GM21367 (cell line): ENCODE measurements at regions not wholly inside any gene's neighbourhood (a gene's known extent, or its start where the extent isn't known, plus 50 kb on each side); places are given as distances from the start of the nearest gene placed in this dataset.
"Not testable (repeated sequence)": the region's sequence is repeated elsewhere in the genome, so short reads cannot be mapped to it uniquely, and the experiment has no call there.

ENCODE experiments used
- ATAC-seq: cut with Tn5 transposase; IDR thresholded peaks from one replicate; pipeline ENCODE4 v1.9.1; 2021; ENCODE audit not compliant: unreplicated experiment

GRCh38 chr16:46519063-46519462 lies 102.1 kb downstream of the SHCBP1 start:
- no peak for ATAC-seq

GRCh38 chr16:46496701-46497100 lies 124.5 kb downstream of the SHCBP1 start:
- no peak for ATAC-seq

DNA sequence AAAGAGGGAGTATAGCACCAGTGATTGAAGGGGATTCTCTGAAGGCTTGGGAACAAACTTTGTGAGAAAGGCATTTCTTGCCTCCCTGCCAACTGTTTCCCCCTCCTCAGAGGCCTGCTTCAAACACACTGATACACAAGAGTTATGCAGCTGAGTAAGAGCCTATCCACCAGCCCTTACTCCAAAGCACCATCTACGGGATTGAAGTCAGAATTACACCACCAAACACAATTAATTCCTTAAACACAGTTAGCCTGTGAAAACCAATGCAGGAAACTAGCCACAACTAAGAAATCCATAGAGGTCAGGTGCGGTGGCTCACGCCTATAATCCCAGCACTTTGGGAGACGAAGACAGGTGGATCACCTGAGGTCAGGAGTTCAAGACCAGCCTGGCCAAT lies 138.3 kb downstream of the SHCBP1 start:
- no peak for ATAC-seq

DNA sequence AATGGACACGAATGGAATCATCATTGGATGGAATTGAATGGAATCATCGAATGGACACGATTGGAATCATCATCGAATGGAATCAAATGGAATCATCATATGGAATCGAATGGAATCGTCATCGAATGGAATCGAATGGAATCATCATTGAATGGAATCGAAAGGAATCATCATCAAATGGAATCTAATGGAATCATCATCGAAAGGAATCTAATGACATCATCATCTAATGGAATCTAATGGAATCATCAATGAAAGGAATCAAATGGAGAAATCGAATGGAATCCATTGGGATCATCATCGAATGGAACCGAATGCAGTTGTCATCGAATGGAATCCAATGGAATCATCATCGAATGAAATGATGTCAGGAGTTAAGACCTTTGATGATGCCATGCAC lies 154.9 kb downstream of the SHCBP1 start:
- ATAC-seq: no peak

- ATAC-seq: not testable (repeated sequence)
Observed at GRCh38 chr16:46454801-46455200, 166.4 kb downstream of the SHCBP1 start.

- no peak for ATAC-seq
Observed at GRCh38 chr16:46428108-46429061, 192.8 kb downstream of the SHCBP1 start.

DNA sequence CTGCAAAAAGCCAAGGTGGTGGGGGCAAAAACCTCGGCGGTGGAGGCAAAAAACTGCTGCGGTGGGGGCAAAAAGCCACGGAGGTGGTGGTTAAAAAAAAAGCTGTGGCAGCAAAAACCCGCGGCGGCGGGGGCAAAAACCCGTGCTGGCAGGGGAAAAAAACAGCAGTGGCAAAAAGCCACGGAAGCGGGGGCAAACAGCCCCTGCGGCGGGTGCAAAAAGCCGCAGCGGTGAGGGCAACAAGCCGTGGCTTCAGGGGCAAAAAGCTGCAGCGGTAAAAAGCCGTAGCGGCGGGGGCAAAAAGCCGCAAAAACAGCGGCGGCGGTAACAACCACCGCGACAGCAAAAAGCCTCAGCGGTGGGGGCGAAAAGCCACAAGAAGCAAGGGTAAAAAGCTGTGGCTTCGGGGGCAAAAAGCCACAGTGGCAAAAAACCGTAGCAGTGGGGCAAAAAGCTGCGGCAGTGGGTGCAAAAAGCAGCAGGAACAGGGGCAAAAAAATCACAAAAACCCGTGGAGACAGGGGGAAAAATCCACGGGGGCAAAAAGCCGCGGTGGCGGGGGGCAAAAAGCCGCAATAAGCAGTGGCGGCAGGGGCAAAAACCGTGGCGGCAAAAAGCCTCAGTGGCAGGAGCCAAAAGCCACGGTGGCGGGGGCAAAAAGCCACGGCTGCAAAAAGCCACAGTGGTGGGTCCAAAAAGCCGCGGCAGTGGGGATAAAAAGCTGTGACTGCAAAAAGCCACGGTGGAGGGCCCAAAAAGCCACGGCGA lies 193.7 kb downstream of the SHCBP1 start:
- no peak for ATAC-seq

GRCh38 chr16:46426336-46426735 lies 194.8 kb downstream of the SHCBP1 start:
- no peak for ATAC-seq

- ATAC-seq: no peak
Observed at GRCh38 chr16:46404028-46404427, 217.2 kb downstream of the SHCBP1 start.

- not testable (repeated sequence) for ATAC-seq
Observed at GRCh38 chr16:46398559-46398958, 222.6 kb downstream of the SHCBP1 start.

DNA sequence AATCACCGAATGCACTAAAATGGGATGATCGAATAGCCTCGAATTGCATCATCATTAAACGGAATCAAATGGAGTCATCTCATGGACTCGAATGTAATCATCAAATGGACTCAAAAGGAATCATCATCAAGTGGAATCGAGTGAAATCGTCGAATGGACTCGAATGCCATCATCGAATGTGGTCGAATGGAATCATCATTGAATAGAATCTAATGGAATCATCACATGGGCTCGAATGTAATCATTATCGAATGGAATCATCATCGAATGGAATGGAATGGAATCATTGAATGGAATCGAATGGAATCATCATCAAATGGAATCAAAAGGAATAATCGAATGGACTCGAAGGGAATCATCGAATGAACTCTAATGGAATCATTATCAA lies 224.3 kb downstream of the SHCBP1 start:
- not testable (repeated sequence) for ATAC-seq

DNA sequence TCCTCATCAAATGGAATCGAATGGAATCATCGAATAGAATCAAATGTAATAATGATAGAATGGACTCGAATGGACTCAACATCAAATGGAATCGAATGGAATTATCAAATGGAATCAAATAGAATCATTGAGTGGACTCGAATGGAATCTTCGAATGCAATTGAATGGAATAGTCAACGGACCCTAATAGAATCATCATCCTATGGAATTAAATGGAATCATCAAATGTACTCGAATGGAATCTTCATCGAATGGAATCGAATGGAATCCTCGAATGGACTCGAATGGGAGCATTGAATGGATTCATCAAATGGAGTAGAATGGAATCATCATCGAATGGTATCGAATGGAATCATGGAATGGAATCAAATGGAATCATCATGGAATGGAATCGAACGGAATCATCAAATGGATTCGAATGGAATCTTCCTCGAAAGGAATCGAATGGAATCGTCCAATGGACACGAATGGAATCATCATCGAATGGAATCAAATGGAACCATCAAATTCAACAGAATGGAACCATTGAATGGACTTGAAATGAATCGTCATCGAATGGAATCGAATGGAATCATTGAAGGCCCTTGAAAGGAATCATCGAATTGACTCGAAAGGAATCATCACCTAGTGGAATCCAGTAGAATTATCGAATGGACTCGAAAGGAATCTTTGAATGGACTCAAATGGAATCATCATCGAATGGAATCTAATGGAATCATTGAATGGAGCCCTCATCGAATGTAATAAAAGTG lies 224.9 kb downstream of the SHCBP1 start:
- ATAC-seq: not testable (repeated sequence)

GRCh38 chr16:46395391-46395921 lies 225.7 kb downstream of the SHCBP1 start:
- ATAC-seq: not testable (repeated sequence)

- ATAC-seq: not testable (repeated sequence)
Observed at GRCh38 chr16:46394963-46395362, 226.2 kb downstream of the SHCBP1 start.

- ATAC-seq: not testable (repeated sequence)
Observed at GRCh38 chr16:46394149-46394548, 227.0 kb downstream of the SHCBP1 start.

DNA sequence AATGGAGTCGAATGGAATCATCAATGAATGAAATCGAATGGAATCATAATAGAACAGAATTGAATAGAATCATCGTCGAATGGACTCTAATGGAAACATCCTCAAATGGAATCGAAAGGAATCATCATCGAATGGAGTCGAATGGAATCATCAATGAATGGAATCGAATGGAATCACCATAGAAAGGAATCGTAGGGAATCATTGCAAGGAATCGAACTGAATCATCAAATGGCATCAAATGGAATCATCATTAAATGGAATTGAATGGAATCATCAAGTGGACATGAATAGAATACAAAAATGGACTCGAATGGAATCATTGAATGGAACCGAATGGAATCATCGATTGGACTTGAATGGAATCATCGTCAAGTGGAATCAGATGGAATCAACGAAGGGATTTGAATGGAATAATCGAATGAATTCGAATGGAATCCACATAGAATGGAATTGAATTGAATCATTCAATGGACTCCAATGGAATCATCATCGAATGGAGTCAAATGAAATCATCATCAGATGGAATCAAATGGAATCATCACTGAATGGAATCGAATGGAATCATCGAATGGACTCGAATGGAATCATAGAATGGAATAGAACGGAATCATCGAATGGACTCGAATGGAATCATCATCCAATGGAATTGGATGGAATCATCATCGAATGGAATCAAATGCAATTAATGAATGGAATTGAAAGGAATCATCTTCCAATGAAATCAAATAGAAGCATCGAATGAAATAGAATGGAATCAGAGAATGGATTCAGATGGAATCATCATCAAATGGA lies 228.1 kb downstream of the SHCBP1 start:
- not testable (repeated sequence) for ATAC-seq

- not testable (repeated sequence) for ATAC-seq
Observed at GRCh38 chr16:46390660-46391462, 230.3 kb downstream of the SHCBP1 start.

DNA sequence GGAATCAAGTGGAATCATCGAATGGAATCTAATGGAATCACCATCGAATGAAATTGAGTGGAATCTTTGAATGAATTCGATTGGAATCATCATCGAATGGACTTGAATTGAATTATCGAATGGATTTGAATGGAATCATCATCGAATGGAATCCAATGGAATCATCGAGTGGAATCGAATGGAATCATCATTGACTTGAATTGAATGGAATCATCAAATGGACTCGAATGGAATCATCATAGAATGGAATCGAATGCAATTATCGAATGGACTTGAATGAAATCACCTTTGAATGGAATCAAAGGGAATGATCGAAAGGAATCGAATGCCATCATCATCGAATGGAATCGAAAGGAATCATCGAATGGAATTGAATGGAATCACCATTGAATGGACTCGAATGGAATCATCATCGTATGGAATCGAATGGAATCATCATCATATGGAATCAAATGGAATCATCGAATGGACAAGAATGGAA lies 231.6 kb downstream of the SHCBP1 start:
- ATAC-seq: not testable (repeated sequence)

- not testable (repeated sequence) for ATAC-seq
Observed at GRCh38 chr16:46388939-46389491, 232.2 kb downstream of the SHCBP1 start.
